Memory B cell (primary cell): ENCODE measurements at regions not wholly inside any gene's neighbourhood (a gene's known extent, or its start where the extent isn't known, plus 50 kb on each side); places are given as distances from the start of the nearest gene placed in this dataset.
"Not testable (repeated sequence)": the region's sequence is repeated elsewhere in the genome, so short reads cannot be mapped to it uniquely, and the experiment has no call there.

Experiments used
- ATAC-seq: fragments of 150-1000 bp; cut with Tn5 transposase; 2 replicates; pipeline ENCODE4 v1.10.0; 2021; ENCODE audit warnings: low read depth, mild to moderate bottlenecking, moderate library complexity
- DNase-seq, 2 donors: peaks; one replicate each; pipeline ENCODE4 v3.0.0; 2022; ENCODE audit warnings: low spot score in 2 of 2
- H3K27ac Mint-ChIP-seq: one replicate; pipeline ENCODE4 v1.8.0; 2022; ENCODE audit warnings: mild to moderate bottlenecking, moderate library complexity, mixed read lengths
- H3K27me3 Mint-ChIP-seq: one replicate; pipeline ENCODE4 v1.8.0; 2022; ENCODE audit warnings: mixed read lengths
- H3K36me3 Mint-ChIP-seq: one replicate; pipeline ENCODE4 v1.8.0; 2022; ENCODE audit warnings: mild to moderate bottlenecking, mixed read lengths
- H3K4me1 Mint-ChIP-seq: one replicate; pipeline ENCODE4 v1.8.0; 2022; ENCODE audit warnings: mixed read lengths
- H3K4me3 Mint-ChIP-seq: one replicate; pipeline ENCODE4 v1.8.0; 2022; ENCODE audit warnings: mild to moderate bottlenecking, moderate library complexity, mixed read lengths
- H3K9me3 Mint-ChIP-seq: one replicate; pipeline ENCODE4 v1.8.0; 2022; ENCODE audit warnings: mixed read lengths

DNA sequence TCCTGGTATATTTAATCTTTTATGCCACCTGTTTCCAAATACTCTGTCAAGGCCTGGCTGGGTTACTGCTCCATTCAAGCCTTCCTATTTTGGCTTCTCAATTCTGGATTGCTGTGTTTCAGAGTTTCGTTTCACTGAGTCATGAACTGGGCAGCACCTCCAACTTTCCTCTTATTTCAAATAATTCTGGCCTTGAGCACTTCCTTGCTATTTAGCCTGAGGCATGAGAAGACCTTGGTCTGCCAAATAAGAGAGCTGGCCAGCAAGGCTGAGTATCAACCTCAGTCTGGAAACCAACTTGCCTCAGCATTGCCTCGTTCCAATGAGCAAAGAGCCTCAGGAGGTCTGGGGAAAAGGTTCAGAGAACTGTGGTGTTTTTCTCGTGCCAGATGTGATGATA is 66.6 kb downstream of the TNFAIP3 start:
- ATAC-seq (no peak), DNase-seq (no peak)
- Mint-ChIP-seq H3K4me3 (no peak overlapping the region), H3K27ac (no peak overlapping the region), H3K9me3 (peaks cover 3% of the 10 kb centered on the region), H3K27me3 (no peaks in the 10 kb centered on the region), H3K36me3 (peaks cover 4% of the 10 kb centered on the region), H3K4me1 (peaks cover 4% of the 10 kb centered on the region)

DNA sequence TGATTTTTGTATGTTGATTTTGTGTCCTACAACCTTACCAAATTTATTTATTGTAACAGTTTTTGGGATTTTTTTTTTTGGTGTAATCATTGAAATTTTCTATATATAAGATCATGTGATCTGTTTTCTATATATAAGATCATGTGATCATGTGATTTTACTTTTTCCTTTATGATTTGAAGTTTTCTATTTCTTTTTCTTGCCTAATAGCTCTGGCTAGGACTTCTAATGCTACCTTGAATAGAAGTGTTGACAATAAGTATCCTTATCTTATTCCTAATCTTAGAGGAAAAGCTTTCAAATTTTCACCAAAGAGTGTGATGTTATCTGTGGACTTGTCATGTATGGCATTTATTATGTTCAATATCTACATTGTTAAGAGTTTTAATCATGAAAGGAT is 69.7 kb downstream of the TNFAIP3 start:
- Mint-ChIP-seq H3K27me3 (no peaks in the 10 kb centered on the region), H3K27ac (no peak overlapping the region)

GRCh38 chr6:137937834-137938233 is 70.8 kb downstream of the TNFAIP3 start:
- ATAC-seq = no peak
- H3K4me3 Mint-ChIP-seq = no peak overlapping the region
- H3K4me1 Mint-ChIP-seq = peaks cover 8% of the 10 kb centered on the region
- peaks cover 5% of the 10 kb centered on the region for H3K9me3 Mint-ChIP-seq
- H3K36me3 Mint-ChIP-seq = peaks cover 4% of the 10 kb centered on the region
- H3K27me3 Mint-ChIP-seq = no peaks in the 10 kb centered on the region
- no peak overlapping the region for H3K27ac Mint-ChIP-seq
- DNase-seq = no peak

More for the DNA sequence above, 69.7 kb downstream of the TNFAIP3 start:
- no peak overlapping the region for H3K4me3 Mint-ChIP-seq
- H3K4me1 Mint-ChIP-seq = peaks cover 10% of the 10 kb centered on the region
- H3K9me3 Mint-ChIP-seq = peaks cover 5% of the 10 kb centered on the region
- DNase-seq (no peak), ATAC-seq (no peak)
- H3K36me3 Mint-ChIP-seq = peaks cover 4% of the 10 kb centered on the region

DNA sequence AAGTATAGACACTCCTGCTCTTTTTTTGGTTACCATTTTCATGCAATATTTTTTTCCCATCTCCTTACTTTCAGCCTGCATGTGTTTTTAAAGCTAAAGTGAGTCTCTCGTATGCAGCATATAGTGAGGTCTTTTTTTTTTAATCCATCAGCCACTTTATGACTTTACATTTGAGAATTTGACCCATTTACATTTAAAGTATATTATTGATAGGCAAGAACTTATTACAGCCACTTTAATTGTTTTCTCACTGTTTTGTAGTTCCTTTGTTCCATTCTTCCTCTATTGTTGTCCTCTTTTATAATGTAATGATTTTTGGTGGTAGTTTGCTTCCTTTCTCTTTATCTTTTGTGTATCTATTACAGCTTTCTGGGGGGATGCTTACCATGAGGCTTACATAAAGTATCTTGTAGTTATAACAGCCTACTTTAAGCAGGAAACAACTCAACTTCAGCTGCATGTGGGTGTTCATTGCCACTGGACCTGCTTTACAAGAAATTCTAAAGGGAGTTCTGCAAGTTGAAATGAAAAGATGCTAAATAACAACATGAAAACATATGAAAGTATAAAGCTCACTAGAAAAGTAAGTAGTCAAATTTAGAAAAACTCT is 71.8 kb downstream of the TNFAIP3 start:
- peaks cover 5% of the 10 kb centered on the region for H3K9me3 Mint-ChIP-seq
- no peaks in the 10 kb centered on the region for H3K27me3 Mint-ChIP-seq
- no peak for DNase-seq
- no peak overlapping the region for H3K4me3 Mint-ChIP-seq
- H3K27ac Mint-ChIP-seq = no peak overlapping the region
- peaks cover 8% of the 10 kb centered on the region for H3K4me1 Mint-ChIP-seq
- H3K36me3 Mint-ChIP-seq = peaks cover 4% of the 10 kb centered on the region
- no peak for ATAC-seq

DNA sequence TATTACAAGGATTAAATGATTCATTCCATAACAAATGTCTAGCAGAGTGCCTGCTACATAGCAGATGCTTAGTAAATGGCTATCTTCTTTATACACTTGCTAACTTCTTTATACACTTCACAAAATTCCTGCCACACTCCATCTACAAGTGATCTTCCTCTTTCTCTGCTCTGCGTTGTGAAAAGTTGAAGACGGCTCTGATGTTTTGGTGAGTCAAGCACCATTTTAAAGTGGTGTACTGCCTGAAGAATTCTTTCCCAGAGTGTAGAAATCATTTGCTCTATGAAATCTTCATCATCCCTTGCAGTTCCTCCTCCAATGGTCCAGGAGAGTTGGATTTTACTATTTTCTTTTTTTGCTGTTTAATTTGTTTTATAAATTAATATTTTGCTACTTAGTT is 74.9 kb downstream of the TNFAIP3 start:
- peaks cover 14% of the 10 kb centered on the region for H3K4me1 Mint-ChIP-seq

DNA sequence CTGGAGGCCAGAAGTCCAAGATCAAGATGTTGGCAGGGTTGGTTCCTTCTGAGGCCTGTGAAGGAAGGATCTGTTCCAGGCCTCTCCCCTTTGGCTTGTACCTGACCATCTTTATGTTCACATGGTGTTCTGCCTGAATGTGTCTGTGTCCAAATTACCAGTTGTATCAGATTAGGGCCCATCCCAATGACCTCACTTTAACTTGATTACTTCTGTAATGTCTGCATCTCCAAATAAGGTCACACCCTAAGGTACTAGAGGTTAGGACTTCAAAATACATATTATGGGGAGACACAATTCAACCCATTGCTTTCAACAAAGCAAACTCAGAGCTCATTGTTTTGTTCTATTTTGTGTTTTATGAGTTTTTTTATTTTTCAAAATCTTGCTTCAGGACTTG is 75.7 kb downstream of the TNFAIP3 start:
- peaks cover 5% of the 10 kb centered on the region for H3K9me3 Mint-ChIP-seq
- DNase-seq (no peak), ATAC-seq (no peak)
- H3K27me3 Mint-ChIP-seq = no peaks in the 10 kb centered on the region
- peaks cover 14% of the 10 kb centered on the region for H3K4me1 Mint-ChIP-seq
- no peak overlapping the region for H3K4me3 Mint-ChIP-seq
- peaks cover 3% of the 10 kb centered on the region for H3K36me3 Mint-ChIP-seq
- H3K27ac Mint-ChIP-seq = no peak overlapping the region

More for the DNA sequence above, 74.9 kb downstream of the TNFAIP3 start:
- Mint-ChIP-seq H3K36me3 (peaks cover 4% of the 10 kb centered on the region), H3K4me3 (no peak overlapping the region), H3K9me3 (peaks cover 5% of the 10 kb centered on the region), H3K27me3 (no peaks in the 10 kb centered on the region), H3K27ac (no peak overlapping the region)
- ATAC-seq (no peak), DNase-seq (no peak)

GRCh38 chr6:137944381-137944780 is 77.3 kb downstream of the TNFAIP3 start:
- H3K4me3 Mint-ChIP-seq = not testable (repeated sequence)

GRCh38 chr6:137944793-137945498 is 77.9 kb downstream of the TNFAIP3 start:
- DNase-seq = peak in 1 of 2 donors; percentile 45
- Mint-ChIP-seq H3K4me1 (peaks cover 17% of the 10 kb centered on the region), H3K9me3 (no peaks in the 10 kb centered on the region), H3K4me3 (no peak overlapping the region), H3K36me3 (no peaks in the 10 kb centered on the region), H3K27me3 (no peaks in the 10 kb centered on the region), H3K27ac (peak overlapping the region; percentile 49)
- ATAC-seq = peak; percentile 80

More at GRCh38 chr6:137944381-137944780, 77.3 kb downstream of the TNFAIP3 start:
- ATAC-seq, H3K36me3 Mint-ChIP-seq, H3K27me3 Mint-ChIP-seq, DNase-seq, H3K9me3 Mint-ChIP-seq: not testable (repeated sequence)
- Mint-ChIP-seq H3K27ac (peak overlapping the region; percentile 49), H3K4me1 (peaks cover 15% of the 10 kb centered on the region)

GRCh38 chr6:137949686-137950390 is 82.8 kb downstream of the TNFAIP3 start:
- peak; percentile 55 for ATAC-seq
- peak overlapping the region; percentile 72 for H3K4me3 Mint-ChIP-seq
- no peaks in the 10 kb centered on the region for H3K36me3 Mint-ChIP-seq
- H3K27me3 Mint-ChIP-seq = no peaks in the 10 kb centered on the region
- H3K27ac Mint-ChIP-seq = peak overlapping the region; percentile 64
- peaks cover 18% of the 10 kb centered on the region for H3K4me1 Mint-ChIP-seq
- H3K9me3 Mint-ChIP-seq = no peaks in the 10 kb centered on the region
- no peak for DNase-seq

DNA sequence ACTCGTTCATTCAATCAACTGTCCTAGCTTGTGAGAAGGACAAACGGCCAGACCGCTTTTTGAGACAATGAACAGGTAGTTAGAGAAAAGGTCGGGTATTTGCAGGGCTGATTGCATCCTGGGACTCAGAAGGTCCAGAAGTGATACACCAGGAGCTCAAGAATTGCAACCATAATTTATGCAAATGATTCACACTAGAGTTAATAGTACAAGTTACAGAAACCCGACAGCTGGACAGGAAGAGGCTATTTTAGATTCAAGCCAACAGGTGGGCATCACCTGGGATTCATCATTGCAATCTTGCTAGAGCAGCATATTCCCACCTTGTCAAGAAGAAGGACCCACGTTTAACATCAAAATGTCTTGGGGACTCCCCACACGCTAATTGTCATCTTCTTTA is 83.5 kb downstream of the TNFAIP3 start:
- Mint-ChIP-seq H3K4me3 (no peak overlapping the region), H3K9me3 (no peaks in the 10 kb centered on the region), H3K27me3 (no peaks in the 10 kb centered on the region), H3K4me1 (peaks cover 16% of the 10 kb centered on the region), H3K36me3 (no peaks in the 10 kb centered on the region), H3K27ac (no peak overlapping the region)
- DNase-seq (no peak), ATAC-seq (no peak)

GRCh38 chr6:137951064-137951597 is 84.1 kb downstream of the TNFAIP3 start:
- H3K4me3 Mint-ChIP-seq = no peak overlapping the region
- ATAC-seq = peak; percentile 88
- H3K27ac Mint-ChIP-seq = no peak overlapping the region
- no peaks in the 10 kb centered on the region for H3K27me3 Mint-ChIP-seq
- peak in 1 of 2 donors; percentile 32 for DNase-seq
- H3K36me3 Mint-ChIP-seq = no peaks in the 10 kb centered on the region
- H3K9me3 Mint-ChIP-seq = no peaks in the 10 kb centered on the region
- H3K4me1 Mint-ChIP-seq = peaks cover 16% of the 10 kb centered on the region

DNA sequence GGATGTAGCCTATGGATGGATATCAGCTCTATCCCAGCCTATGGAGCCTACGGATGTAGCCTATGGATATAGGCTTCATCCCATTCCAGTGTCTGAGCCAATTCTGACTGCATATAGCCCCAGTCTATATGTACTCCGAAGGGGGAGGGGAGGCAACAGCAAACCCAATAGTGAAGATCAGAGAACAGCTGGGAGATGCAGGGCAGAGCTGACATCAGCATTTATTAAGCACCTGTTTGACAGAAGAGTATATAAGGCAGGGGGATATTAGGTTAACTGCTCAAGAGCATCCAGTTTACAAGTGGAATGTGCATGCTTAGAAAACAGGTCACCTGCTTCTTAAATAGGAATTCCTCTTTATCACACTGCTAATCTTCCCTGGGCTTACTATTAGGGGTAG is 85.2 kb downstream of the TNFAIP3 start:
- DNase-seq (no peak), ATAC-seq (no peak)
- Mint-ChIP-seq H3K4me3 (no peak overlapping the region), H3K27me3 (no peaks in the 10 kb centered on the region), H3K9me3 (no peaks in the 10 kb centered on the region), H3K27ac (no peak overlapping the region), H3K36me3 (no peaks in the 10 kb centered on the region), H3K4me1 (peaks cover 16% of the 10 kb centered on the region)

DNA sequence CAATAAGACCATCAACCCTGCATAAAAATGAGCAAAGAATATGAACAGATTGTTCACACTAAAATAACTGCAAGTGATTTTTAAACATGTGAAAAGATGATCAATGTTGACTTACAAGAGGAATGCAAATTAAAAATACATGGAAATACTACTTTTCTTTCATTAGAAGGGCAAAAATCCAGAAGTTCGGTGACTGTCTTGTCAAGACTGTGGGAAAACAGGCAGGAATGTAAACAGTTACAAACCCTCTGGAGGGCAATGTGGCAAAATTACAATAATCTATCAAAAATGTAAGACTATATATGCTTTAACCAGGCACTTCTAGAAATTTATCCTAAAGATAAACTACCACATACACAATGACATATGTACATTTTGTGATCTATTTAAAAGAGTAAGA is 86.7 kb downstream of the TNFAIP3 start:
- no peaks in the 10 kb centered on the region for H3K27me3 Mint-ChIP-seq
- ATAC-seq = no peak
- no peaks in the 10 kb centered on the region for H3K9me3 Mint-ChIP-seq
- peaks cover 16% of the 10 kb centered on the region for H3K4me1 Mint-ChIP-seq
- H3K36me3 Mint-ChIP-seq = no peaks in the 10 kb centered on the region
- no peak overlapping the region for H3K27ac Mint-ChIP-seq
- no peak overlapping the region for H3K4me3 Mint-ChIP-seq
- DNase-seq = no peak

- peaks cover 16% of the 10 kb centered on the region for H3K4me1 Mint-ChIP-seq
- DNase-seq = no peak
- H3K9me3 Mint-ChIP-seq = no peaks in the 10 kb centered on the region
- no peak overlapping the region for H3K27ac Mint-ChIP-seq
- no peak overlapping the region for H3K4me3 Mint-ChIP-seq
- no peaks in the 10 kb centered on the region for H3K27me3 Mint-ChIP-seq
- ATAC-seq = no peak
- H3K36me3 Mint-ChIP-seq = no peaks in the 10 kb centered on the region
These were observed 87.2 kb downstream of the TNFAIP3 start for GRCh38 chr6:137954253-137954652.
